Testis (tissue), 2 donors: ENCODE measurements at regions not wholly inside any gene's neighbourhood (a gene's known extent, or its start where the extent isn't known, plus 50 kb on each side); places are given as distances from the start of the nearest gene placed in this dataset.

ENCODE experiments used
- POLR2A ChIP-seq: fragments of 450-650 bp; IDR thresholded peaks from one replicate; pipeline ENCODE4 v1.6.1; 2017; ENCODE audit warnings: antibody characterized with exemption, mild to moderate bottlenecking, moderate library complexity
- TF ChIP-seq, protein P1 (sequence below), 3 experiments: fragments of 450-650 bp in 2 of 3; fragments of 200-600 bp in 1 of 3; sonication (generic) in 1 of 3; IDR thresholded peaks; one replicate each; pipeline ENCODE4 v1.5.1; 2016 to 2019; ENCODE audit warnings: antibody characterized with exemption in 3 of 3, mild to moderate bottlenecking in 2 of 3, moderate library complexity in 1 of 3

DNA sequence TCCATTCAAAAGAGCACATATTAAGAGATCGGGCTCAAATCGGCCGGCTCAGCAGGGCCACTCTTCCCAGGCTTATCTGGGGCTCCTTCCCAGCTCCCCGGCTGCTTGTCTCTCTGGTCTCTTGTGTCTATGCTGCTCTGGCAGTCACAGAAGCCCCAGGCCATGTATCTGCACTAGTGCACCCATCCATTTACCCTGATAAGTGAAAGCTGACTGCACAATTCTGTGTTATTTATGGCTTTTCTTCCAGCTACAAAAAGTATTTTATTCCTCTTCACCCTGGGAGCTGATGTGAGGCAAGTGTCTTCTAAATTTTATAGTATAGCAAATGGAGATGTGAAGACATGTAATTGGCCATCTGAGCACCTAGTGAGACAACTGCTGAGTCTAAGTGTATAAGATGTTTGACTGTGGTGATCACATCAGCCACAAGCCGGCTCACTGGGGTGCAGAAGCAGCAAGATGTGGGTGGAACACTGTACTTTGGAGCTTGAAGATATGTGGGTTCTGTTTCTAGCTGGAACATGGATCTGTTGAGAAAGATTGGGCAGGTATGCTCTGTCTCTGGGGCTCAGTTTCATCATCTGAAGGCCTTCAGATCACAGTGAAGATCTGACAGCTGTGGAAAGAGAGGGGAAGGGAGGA is 78.1 kb upstream of the MPHOSPH6 start:
- TF ChIP-seq, protein P1, sequence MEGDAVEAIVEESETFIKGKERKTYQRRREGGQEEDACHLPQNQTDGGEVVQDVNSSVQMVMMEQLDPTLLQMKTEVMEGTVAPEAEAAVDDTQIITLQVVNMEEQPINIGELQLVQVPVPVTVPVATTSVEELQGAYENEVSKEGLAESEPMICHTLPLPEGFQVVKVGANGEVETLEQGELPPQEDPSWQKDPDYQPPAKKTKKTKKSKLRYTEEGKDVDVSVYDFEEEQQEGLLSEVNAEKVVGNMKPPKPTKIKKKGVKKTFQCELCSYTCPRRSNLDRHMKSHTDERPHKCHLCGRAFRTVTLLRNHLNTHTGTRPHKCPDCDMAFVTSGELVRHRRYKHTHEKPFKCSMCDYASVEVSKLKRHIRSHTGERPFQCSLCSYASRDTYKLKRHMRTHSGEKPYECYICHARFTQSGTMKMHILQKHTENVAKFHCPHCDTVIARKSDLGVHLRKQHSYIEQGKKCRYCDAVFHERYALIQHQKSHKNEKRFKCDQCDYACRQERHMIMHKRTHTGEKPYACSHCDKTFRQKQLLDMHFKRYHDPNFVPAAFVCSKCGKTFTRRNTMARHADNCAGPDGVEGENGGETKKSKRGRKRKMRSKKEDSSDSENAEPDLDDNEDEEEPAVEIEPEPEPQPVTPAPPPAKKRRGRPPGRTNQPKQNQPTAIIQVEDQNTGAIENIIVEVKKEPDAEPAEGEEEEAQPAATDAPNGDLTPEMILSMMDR (IDR thresholded peaks at IDR 0.05): no peak
- TF ChIP-seq POLR2A: no peak
